ENCODE measurements at regions not wholly inside any gene's neighbourhood (a gene's known extent, or its start where the extent isn't known, plus 50 kb on each side); places are given as distances from the start of the nearest gene placed in this dataset.

DNA sequence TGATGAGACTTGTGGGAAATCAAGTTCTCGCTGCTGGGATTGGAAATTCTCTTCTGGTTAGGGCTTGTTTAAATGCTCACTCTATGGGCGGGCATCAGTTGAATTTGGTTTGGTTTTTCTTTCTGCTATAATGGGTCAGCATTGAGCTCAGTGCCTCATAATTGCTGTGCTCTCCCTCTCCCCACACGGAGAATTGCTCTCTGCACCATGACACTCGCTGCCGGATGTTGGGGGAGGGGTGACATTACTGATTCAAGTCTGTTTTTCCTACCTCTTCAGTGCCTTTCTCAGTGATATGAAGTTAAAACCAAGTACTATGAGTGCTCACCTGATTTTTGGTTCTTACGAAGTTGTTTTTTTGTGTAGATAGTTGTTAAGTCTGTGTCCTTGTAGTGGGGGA, 599.6 kb downstream of the EPM2A start:
- DNase-seq (ENCODE audit: low spot score) = no peak
- TF ChIP-seq, protein P1, sequence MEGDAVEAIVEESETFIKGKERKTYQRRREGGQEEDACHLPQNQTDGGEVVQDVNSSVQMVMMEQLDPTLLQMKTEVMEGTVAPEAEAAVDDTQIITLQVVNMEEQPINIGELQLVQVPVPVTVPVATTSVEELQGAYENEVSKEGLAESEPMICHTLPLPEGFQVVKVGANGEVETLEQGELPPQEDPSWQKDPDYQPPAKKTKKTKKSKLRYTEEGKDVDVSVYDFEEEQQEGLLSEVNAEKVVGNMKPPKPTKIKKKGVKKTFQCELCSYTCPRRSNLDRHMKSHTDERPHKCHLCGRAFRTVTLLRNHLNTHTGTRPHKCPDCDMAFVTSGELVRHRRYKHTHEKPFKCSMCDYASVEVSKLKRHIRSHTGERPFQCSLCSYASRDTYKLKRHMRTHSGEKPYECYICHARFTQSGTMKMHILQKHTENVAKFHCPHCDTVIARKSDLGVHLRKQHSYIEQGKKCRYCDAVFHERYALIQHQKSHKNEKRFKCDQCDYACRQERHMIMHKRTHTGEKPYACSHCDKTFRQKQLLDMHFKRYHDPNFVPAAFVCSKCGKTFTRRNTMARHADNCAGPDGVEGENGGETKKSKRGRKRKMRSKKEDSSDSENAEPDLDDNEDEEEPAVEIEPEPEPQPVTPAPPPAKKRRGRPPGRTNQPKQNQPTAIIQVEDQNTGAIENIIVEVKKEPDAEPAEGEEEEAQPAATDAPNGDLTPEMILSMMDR (IDR thresholded peaks at IDR 0.05; ENCODE audit: extremely low read depth, missing control alignments) = no peak

DNA sequence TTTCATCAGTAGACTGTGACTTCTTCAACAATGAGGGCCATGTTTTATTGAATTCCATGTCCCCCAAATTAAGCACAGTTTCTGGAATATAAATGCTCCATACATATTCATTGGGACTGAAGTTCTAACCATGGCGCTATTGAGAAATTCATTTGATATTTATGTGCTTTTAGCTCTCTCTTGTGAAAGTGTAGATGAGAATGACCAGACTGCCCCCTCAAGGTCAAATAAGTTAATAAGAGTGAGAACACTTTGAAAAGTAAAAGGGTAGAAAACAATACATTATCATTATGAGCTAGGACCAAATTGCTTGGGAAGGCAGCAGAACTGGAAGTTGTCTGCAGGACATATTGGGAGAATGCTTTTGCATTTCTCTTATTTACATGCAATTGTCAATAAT, 597.9 kb downstream of the EPM2A start:
- no peak for DNase-seq (ENCODE audit: low spot score)

DNA sequence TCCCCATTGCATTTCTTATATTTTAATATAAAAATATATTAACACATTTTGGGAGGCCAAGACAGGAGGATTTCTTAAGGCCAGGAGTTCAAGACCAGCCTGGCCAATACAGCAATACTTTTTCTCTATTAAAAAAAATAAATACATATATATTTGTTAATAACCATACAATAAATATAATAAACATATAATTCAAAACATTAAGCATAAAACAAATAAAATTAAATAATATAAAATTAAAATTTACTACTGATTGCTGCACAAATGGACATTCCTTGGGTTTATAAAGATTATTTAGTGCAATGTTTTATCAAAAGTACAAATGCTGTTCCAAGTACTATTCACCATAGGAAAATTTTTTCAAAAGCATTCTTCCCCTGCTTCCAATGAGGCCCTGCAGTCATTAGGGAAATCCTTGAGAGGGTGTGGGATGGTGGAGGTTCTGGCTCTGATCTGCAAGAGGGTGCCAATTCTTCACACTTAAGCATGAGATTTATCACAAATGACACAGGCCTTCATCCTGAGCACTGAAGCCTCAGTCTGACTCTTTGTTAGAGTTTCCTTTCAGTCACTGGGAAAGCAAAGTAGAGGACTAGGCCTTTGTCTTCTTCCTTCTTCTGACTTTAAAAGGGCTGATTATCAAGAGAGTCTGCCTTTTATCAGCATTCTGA, 596.7 kb downstream of the EPM2A start:
- no peak for DNase-seq (ENCODE audit: low spot score)
- TF ChIP-seq, protein P1 (IDR thresholded peaks at IDR 0.05; ENCODE audit: extremely low read depth, missing control alignments) = no peak

More for the DNA sequence above, 597.9 kb downstream of the EPM2A start:
- TF ChIP-seq, protein P1 (IDR thresholded peaks at IDR 0.05; ENCODE audit: extremely low read depth, missing control alignments) = no peak

DNA sequence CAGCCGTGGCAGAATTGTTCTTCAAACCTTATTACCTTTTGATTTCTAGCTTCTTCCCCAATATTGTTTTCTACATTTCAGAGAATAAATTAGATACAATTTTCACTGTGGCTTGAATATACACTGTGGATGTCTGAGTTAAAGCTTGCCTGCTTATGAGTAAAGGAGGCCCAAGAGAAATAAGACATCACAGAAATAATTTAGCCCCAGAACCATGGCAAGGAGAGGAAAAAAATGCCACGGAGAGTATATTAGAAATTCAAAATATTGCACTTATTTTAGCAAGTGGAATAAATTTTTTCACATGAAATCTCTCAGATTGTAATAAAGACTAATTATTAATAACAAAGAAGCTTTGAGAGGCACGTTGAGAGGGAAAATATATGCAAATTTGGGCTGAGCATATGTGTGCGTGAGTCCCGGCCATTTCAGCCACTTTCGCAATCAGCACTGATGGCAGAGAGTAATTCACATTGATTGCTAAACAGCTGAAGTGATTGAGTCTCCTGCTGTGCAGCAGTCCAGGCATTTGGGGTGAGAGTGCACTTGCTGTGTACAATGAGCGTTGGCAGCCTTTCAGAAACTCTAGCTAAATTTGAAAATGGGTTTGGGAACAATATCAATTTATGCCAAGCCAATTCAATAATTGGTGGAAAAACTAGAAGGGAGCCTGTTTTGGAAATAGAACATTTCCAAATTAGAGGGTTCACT, 596.0 kb downstream of the EPM2A start:
- DNase-seq (ENCODE audit: low spot score) = no peak
- TF ChIP-seq, protein P1 (IDR thresholded peaks at IDR 0.05; ENCODE audit: extremely low read depth, missing control alignments) = no peak

DNA sequence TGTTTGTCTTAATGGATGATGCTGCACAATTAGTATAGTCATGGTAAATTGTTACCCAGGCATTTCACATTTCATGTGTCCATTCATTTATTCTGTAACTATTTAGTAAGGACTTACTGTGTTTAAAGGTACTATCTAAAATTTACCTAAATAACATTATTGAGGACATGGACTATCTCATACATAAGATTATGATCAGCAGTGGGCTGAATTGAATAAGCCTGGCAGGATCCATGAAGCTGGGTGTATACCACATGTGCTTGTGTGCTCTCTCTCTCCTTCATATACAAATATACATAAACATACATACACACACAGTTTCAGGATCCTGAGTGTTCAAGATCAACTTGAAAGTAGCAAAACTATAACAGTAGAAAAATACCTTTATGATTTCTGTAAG, 595.4 kb downstream of the EPM2A start:
- no peak for DNase-seq (ENCODE audit: low spot score)
- TF ChIP-seq, protein P1 (IDR thresholded peaks at IDR 0.05; ENCODE audit: extremely low read depth, missing control alignments) = no peak

DNA sequence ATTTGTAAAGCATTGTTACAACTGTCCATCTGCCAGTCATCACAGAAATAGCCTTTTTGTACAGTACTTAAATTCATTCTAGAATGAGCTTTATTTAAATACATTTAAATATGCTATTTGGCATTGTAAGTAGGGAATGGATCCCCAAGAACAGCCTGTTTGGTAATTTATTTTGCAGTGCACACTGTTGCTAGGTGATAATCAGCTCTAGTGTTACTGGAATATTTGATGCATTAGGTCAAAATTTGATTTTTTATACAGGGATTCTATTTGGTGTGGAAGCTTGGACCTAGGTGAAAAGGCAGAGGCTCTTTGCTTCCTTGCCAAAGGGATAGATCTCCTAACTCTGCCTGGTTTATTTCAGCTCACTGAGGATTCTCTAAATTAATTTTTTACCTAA, 593.7 kb downstream of the EPM2A start:
- no peak for DNase-seq (ENCODE audit: low spot score)
- TF ChIP-seq, protein P1 (IDR thresholded peaks at IDR 0.05; ENCODE audit: extremely low read depth, missing control alignments) = no peak

DNA sequence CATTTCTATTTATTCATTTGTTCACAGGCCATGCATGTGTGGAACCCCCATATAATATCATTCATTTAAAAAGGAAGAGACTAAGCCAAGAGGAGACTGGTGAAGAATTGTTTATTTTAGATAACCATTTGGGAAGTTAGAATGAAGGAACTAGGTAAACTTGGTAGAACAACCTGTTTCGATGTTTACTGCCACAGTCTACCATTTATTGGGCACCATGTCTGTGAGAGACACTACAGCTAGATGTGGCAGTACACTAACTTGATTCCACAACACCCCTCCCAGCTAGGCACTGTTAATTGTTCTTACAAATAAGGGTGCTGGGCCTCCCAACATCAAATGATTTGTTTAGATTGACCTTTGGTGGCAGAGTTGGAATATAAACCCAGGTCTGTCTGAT, 592.4 kb downstream of the EPM2A start:
- TF ChIP-seq, protein P1 (IDR thresholded peaks at IDR 0.05; ENCODE audit: extremely low read depth, missing control alignments) = no peak
- DNase-seq (ENCODE audit: low spot score) = no peak

All from GM20000 (cell line).